ENCODE measurements at regions not wholly inside any gene's neighbourhood (a gene's known extent, or its start where the extent isn't known, plus 50 kb on each side); places are given as distances from the start of the nearest gene placed in this dataset.

GRCh38 chr2:235238537-235238936, 255.3 kb upstream of the AGAP1 start:
- no peak for TF ChIP-seq POLR2A (IDR thresholded peaks at IDR 0.05; ENCODE audit: low read depth)
- TF ChIP-seq, protein P1, sequence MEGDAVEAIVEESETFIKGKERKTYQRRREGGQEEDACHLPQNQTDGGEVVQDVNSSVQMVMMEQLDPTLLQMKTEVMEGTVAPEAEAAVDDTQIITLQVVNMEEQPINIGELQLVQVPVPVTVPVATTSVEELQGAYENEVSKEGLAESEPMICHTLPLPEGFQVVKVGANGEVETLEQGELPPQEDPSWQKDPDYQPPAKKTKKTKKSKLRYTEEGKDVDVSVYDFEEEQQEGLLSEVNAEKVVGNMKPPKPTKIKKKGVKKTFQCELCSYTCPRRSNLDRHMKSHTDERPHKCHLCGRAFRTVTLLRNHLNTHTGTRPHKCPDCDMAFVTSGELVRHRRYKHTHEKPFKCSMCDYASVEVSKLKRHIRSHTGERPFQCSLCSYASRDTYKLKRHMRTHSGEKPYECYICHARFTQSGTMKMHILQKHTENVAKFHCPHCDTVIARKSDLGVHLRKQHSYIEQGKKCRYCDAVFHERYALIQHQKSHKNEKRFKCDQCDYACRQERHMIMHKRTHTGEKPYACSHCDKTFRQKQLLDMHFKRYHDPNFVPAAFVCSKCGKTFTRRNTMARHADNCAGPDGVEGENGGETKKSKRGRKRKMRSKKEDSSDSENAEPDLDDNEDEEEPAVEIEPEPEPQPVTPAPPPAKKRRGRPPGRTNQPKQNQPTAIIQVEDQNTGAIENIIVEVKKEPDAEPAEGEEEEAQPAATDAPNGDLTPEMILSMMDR (IDR thresholded peaks at IDR 0.05): no peak
